Hematopoietic multipotent progenitor cell treated with erythropoietin and hydrocortisone succinate and interleukin-3 and kit ligand, for 6 days (in vitro differentiated cells): ENCODE measurements at regions not wholly inside any gene's neighbourhood (a gene's known extent, or its start where the extent isn't known, plus 50 kb on each side); places are given as distances from the start of the nearest gene placed in this dataset.
"Not testable (repeated sequence)": the region's sequence is repeated elsewhere in the genome, so short reads cannot be mapped to it uniquely, and the experiment has no call there.

Experiments used
- DNase-seq: peaks from one replicate; pipeline ENCODE4 v3.0.0-alpha.2; 2015

DNA sequence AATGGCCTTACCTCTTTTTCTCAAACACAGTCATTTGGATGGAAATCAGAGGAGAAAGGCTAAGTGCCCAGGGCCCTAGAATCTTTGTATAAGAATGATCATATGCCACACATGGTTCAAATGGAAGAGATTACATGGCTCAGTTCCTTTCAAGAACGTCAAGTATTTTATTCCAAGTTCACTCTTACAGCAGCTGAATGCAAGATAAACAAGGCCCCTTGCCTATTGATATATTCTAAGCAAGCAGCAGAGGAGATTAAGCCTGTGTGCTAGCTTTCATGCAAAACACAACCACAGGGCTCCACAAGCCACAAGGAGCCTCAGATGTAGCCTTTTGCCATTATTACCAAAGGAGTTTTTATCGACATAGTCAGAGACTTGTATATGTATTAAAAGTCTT, 55.3 kb upstream of the SLCO6A1 start:
- no peak for DNase-seq

DNA sequence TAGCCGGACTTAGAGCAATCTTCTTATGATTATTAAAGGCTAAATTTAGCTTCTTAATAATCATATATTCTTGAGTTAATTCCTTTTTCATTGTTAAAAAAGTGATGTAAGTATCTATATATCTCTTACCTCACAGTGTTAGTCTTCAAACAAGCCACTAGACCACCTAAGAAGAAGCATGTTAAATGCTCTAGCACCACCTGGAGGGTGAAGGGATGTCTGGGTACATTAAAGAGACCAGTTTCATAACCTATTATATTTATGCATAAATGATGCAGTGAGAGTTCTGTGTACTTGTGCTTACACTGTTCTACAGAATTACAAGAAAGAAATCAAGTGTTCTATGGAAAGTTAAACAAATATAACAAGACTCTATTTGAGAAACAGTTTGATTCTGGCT, 55.9 kb upstream of the SLCO6A1 start:
- DNase-seq, result peak; percentile 30

DNA sequence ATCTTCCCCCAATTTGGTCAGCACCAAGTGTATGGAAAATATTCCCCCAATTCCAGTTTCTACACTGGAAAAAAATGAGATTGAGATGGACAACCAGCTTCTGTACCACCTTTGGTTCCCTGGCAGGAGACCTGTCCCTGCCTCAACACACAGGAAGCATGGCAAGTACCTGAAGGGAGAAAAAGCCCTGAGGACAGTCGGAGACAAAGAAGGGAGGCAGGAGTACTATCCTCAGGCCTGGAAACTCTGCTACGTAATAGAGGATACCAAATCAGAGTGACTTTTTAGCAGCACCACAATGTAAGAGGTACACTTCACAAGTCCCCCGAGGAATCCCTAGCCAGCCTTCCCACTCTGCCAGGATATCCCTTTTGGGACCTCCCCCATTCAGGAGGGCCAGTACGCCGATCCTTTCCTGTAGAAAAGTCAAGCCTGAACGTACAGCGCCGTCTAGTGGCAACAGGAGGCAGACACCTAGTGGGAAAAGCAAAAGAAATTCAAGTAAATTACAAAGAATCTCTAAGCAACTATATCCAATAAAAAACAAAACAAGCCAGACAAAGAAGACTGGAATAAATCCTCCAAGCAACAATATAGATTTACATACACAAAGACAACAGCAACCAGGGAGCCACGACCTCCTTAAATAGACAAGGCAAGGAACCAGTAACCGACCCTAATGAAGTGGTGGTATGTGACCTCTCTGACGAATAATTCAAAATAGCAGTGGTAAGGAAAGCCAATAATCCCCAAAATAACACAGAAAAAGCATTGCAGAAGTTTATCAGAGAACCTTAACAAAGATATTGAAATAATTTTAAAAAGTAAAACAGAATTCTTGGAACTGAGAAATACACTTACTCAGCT, 63.3 kb upstream of the SLCO6A1 start:
- DNase-seq, result peak; percentile 46

DNA sequence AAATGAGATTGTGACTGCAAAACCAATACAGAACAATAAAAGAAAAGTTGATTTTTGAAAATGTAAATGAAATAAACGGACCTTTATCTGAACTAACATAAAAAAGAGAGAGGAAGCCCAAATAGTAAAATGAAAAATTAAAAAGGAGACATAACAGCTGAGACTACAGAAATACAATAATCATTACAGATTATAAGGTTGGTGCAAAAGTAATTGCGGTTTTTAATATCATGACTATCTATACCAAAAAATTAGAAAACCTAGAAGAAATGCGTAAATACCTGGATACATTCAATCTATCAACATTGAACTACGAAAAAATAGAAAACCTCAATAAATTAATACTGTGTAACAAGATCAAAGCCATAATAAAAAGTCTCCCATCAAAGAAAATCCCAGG, 71.9 kb upstream of the SLCO6A1 start:
- no peak for DNase-seq

DNA sequence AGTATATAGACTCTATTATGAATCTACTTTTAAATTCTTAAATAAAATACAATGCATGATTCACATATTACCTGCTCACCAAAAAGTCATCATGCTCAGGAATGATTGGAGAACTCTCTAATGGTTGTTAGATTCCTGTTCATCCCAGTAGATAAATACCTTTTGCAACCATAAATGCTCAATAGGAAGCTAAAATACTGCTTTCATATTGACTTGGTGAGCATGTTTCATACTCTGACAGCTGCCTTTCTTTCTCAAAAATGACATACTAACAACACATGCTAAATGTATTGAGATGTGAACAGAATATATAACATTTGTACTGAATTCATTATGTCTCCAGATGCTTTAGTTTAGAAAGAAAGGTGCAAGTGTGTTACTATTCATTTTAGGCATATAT, 79.6 kb upstream of the SLCO6A1 start:
- no peak for DNase-seq

DNA sequence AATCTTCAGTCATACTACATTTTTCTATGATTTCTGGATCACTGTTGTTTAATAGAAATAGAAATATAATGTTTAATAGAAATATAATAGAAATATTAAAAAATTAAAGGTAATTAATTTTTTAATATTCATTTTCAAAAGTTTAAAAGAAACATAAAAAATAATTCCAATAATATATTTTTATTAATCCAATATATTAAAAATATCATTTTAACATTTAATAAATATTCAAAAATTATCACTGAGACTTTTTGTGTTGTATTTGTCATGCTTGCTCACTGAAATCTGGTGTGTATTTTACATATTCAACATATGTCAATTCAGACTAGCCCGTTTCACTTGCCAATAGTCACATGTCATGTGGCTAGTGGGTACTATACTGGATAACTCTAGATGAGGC, 80.6 kb upstream of the SLCO6A1 start:
- no peak for DNase-seq

DNA sequence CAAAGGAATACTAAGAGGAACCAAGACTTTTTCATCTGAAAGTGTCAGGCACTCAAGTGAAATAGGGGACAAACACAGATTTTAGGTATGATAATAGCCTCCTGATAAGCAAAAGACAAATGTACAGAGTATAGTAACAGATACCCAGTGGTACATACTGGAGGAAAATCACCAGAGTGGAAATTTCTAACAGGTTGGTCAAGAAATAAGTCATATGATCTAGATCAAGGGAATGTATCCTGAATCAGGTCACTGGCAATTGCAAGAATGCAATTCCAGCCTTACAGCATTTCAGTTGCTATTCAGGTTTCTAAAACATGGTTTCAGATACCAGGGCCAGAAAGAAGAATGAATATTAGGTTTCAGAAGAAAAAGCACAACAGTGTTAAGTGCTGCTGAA, 82.2 kb upstream of the SLCO6A1 start:
- DNase-seq, result no peak

DNA sequence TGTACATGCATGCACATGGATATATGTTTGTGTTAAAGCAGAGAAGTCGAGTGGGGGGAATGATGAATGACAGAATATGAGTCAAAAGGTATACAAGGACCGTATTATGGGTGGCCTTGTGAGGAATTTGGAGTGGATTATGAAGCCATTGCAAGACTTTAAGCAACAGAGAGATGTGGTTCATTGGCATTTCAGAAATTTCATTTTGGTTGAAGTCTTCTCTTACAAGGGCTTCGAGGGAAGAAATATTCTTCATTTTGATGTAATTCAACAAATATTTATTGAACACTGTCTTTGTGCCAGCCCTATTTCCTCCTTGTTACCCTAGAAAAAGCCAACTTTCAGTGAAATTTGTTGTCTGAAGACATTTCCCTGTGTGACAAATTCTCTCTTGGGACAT, 83.9 kb upstream of the SLCO6A1 start:
- DNase-seq, result no peak

DNA sequence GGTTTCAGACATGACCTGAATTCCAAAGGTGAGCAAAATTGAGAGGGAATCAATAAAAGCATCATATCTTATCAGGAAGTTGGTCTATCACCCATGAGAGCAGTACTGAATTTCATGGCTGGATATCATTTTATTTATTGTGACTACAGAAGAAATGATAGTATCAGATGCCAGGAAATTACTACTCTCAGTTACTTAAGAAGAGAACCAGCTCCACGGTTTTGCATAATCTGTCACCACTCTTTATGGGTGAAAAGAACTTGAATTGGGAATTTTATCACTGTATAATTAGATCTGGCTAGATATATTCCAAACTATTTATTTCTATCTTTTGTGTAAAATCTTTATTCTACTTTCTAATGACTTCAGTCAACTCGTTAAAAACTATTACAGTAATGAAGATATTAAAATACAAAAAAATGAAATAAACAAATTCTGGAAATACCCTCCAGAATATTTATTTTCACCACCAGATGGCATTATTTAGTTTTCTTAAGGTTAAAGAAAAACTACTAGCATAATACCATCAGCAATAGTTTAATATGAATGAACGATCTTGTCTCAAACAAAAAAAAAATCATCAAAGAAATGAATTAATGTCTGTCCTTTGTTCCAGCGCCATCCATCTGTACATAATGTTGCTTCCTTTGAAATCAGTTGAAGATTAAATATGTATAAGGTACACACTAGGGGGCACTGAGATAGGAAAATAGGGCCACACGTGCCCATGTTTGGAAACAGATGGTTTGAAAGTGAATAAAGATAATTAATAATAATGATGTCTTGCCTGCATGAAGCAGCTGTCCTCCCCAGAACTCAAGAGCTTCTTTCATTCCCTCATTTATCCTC, 84.7 kb upstream of the SLCO6A1 start:
- DNase-seq, result peak; percentile 44

DNA sequence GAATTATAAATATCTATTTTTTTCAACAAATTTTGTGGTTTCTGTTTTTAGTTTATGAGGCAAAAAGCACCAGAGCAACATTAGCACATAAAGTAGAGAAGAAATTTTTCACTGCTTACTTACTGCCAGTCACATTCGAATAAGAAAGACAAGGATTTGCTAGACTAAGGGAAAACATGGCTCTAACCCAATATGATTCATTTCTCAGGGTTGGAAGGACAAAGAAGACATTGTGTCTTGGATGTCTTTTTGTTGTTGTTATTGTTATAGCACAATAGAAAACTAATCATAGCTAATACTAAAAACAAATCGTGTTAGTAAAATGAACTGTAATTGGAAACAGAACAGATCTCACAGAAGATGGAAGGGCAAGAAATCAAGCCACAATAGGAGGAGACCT, 90.9 kb upstream of the SLCO6A1 start:
- no peak for DNase-seq

DNA sequence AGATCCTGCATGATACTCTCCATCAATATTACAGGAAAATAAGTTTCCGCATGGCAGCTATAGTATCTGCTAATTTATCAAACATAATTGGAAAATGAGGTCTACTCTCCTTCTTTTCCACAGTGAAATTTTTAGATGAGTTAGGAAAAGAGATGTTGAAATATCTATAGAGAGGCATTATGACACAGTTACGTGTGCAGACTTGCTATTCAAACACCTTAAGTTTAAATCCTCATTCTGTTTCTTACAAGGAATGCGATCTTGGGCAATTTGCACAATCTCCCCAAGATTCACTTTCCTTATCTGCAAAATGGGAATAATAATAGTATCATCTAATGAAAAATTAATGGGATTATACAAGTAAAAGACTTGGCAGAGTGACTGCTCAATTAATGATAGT, 91.7 kb upstream of the SLCO6A1 start:
- no peak for DNase-seq

DNA sequence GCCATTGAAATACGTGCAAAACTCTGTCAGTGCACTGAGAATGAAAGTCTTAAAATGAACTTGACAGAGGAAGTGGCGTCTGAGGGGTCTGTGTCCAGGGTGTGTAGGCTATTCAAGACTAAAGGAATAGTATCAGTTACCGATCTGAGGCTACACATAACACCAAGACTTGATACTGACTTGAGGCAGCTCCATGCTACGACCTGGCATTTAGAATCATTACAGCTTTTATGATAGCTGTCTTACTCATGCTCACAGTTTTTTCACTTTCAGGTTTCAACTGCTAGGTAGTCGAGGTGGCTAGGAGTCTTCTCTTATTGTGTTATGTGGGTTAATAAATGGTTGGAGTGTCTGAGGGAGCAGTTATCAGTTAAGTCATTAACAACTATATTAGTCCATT, 92.8 kb upstream of the SLCO6A1 start:
- no peak for DNase-seq

DNA sequence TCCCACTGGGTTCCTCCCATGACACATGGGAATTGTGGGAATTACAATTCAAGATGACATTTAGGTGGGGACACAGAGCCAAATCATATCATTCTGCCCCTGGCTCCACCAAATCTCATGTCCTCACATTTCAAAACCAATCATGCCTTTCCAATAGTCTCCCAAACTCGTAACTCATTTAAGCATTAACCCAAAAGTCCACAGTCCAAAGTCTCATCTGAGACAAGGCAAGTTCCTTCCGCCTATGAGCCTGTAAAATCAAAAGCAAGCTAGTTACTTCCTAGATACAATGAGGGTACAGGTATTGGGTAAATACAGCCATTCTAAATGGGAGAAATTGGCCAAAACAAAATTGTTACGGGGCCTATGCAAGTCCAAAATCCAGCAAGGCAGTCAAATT, 93.8 kb upstream of the SLCO6A1 start:
- not testable (repeated sequence) for DNase-seq

DNA sequence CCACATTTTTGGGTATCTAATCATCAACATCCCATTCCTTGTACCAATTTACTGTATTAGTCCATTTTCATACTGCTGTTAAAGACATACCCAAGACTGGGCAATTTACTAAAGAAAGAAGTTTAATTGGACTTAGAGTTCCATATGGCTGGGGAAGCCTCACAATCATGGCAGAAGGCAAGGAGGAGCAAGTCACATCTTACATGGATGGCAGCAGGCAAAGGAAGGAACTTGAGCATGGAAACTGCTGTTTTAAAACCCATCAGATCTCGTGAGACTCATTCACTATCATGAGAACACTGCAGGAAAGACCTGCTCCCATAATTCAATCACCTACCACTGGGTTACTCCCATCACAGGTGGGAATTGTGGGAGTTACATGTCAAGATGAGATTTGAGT, 95.4 kb upstream of the SLCO6A1 start:
- no peak for DNase-seq

DNA sequence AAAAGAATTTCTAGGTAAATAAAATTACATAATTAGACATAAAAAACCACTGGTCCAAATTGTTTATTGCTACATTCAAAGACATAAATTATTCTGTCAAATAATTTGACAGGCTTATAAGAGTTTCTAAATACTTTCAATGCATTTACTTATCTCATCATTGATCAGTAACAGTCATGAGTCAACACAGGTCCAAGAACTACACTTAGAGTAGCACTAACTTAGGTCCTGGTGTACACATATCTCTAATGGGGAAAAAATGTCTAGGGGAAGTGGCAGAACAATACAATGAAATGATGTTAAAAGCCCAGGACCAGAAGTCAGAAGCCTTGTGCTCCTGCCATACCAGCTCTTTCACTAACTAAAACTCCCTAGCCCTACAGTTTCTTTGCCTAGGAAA, 96.5 kb upstream of the SLCO6A1 start:
- DNase-seq, result no peak

DNA sequence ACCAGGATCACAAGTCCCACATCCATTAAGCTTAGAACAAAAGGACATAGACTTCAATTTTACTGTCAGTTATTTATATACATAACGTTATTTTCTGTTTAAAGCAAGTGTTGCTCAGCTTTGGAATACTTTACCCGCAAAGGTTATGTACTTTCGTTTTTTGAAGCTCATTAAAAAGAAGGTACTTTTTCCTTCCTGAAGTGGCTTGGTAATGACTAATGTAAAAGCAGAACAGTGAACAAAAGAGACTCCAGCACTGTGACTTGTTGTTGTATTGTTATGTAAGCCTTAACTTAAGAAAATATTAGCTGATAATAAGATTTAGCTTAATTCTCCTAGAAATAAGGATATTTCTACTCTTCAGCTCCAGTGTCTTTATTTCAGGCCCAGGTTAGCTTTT, 97.3 kb upstream of the SLCO6A1 start:
- DNase-seq, result no peak

DNA sequence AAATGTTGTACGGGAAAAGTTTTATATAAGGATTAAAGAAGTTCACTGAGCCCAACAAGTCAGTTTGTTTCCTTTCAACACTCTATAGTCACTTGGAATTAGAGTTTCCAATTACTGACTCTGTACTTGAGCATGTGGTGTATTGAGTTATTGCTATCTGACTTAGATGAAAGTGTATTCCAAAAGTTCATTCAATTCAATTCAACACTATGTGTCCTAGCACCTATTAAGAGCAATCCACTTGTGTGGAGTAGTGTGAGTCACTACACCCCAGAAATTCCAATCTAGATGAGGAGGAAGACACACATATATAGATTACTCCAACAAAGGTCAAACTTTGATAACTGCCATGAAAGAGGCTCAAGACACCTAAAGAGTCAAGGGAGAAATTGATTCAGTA, 98.2 kb upstream of the SLCO6A1 start:
- DNase-seq, result no peak

DNA sequence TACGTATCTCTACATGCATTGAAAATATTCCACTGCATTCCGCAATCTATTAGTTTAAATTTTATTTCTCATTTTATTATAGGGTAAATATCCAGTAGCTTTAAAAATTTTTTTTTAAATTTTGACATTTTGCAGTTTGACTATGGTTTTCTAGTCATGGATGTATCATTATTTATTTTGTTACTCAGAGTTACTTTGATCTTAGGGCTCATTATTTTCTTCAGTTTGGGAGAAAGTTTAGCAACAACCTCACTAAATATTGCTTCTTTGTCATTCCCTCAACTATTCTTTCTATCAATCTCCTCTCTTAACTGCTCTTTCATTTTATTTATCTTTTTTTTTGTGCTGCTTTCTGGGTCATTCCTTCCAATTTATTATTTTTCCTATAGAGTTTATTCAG, 100.5 kb upstream of the SLCO6A1 start:
- DNase-seq, result no peak

DNA sequence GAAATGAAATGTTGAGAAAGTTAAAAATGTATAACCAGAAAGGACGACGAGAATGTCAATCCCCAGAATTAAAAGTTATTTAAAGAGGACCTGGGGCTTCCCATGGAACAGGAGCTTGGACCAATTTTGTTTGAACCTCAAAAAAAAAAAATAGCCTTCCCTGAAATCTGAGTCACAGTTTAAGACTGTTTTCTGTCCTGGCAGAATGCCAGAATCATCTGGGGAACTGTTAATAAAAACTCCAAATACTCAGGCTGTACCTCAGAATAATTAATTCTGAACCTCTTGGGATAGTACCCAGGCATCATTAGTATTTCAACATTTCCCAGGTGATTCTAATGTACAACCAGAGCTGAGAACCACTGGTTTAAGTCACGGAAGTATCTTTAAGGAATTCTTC, 102.2 kb upstream of the SLCO6A1 start:
- DNase-seq, result peak; percentile 2

DNA sequence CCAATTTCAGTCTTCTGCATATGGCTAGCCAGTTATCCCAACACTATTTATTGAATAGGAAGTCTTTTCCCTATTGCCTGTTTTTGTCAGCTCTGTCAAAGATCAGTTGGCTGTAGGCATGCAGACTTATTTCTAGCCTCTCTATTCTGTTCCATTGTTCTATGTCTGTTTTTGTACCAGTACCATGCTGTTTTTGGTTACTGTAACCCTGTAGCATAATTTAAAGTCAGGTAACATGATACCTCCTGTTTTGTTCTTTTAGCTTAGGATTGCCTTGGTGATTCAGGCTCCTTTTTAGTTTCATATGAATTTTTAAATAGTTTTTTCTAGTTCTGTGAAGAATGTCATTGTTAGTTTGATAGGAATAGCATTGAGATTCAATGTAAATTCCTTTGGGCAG, 104.9 kb upstream of the SLCO6A1 start:
- DNase-seq, result no peak

DNA sequence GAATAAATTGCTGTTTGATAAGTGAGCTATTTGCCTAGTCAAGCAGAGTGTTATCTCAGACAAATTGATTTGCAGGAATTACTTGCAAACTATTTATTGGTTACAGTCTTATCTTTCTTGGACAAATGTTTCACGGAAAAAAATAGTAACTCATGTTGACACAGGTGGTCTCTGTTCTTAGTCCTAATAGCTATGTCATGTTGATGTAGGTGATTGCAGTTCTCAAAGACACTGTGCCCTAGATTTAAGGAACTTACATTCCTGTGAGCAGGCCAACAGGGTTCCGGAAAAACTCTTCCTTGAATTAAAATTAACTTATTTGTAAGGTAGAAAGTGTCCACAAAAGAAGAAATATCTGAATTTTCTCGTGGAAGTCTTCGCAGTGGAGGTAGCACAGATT, 109.6 kb upstream of the SLCO6A1 start:
- DNase-seq, result no peak

DNA sequence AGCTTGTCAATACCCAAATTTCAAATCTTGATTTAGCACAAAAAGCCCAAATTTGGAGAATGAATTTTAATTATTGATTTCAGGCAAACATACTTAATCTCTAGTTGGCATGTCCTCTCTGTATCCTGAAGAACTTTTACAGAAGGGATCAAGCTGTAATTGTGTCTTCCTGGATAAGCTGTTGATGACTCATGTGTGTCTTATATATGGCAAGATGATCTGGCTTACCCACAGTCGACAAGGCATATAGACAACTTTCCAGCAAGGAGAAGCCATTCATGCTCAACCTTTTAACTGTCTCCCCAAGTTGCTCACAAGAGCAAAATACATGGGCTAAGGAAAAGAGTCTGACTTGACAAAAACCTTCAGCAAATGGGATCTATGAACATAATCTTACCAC, 112.5 kb upstream of the SLCO6A1 start:
- DNase-seq, result no peak

DNA sequence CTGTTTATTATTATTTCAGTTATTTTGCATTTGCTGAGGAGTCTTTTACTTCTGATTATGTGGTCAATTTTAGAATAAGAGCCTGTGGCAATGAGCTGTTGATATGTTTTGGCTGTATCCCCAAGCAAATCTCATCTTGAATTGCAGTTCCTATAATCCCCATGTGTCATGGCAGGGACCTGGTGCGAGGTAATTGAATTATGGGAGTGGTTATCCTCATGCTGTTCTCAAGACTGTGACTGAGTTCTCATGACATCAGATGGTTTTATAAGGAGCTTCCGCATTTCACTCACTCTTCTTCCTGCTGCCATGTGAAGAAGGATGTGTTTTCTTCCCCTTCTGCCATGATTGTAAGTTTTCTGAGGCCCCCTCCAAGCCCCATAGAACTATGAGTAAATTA, 114.9 kb upstream of the SLCO6A1 start:
- no peak for DNase-seq
